Caco-2 (cell line): ENCODE measurements at regions not wholly inside any gene's neighbourhood (a gene's known extent, or its start where the extent isn't known, plus 50 kb on each side); places are given as distances from the start of the nearest gene placed in this dataset.

Experiments
- BruUV-seq: library from RNA; stranded (reverse); fragments of 400-500 nt; replicated peaks from 2 replicates; lab custom pipeline; 2021; lab: Mats Ljungman, UMichigan
- CTCF ChIA-PET: fragments of 300-600 bp; sonication (Branson Sonifier 250); formaldehyde crosslinking; loops from one replicate; lab custom pipeline; 2022; ENCODE audit warnings: antibody characterized with exemption; lab: Charles Lee
- POLR2A ChIA-PET: fragments of 300-600 bp; sonication (Branson Sonifier 250); formaldehyde crosslinking; loops from one replicate; lab custom pipeline; 2022; ENCODE audit warnings: antibody characterized with exemption; lab: Charles Lee
- DNase-seq, 2 experiments: peaks; one replicate each; pipeline versions ENCODE4 v3.0.0 to v3.0.0-alpha.2; 2020 to 2022
- H3K27me3 ChIP-seq: replicated peaks from 2 replicates; pipeline ENCODE4 v1.6.0; 2011; ENCODE audit warnings: low read length; ENCODE audit not compliant: control insufficient read depth, insufficient read depth
- H3K36me3 ChIP-seq: 2 replicates; pipeline ENCODE4 v1.5.1; 2011; ENCODE audit warnings: low read length; ENCODE audit not compliant: control insufficient read depth, insufficient read depth
- H3K4me1 ChIP-seq: fragments of 250-450 bp; sonication (Bioruptor Pico); 2 replicates; pipeline ENCODE4 v1.5.1; 2020; ENCODE audit warnings: mild to moderate bottlenecking
- H3K4me3 ChIP-seq: 2 replicates; pipeline ENCODE4 v1.5.1; 2011; ENCODE audit warnings: low read depth, mild to moderate bottlenecking, control low read depth, low read length
- H3K9me3 ChIP-seq: fragments of 250-450 bp; sonication (Bioruptor Pico); 2 replicates; pipeline ENCODE4 v1.5.1; 2020; ENCODE audit warnings: mild to moderate bottlenecking, moderate library complexity
- H3K27ac Mint-ChIP-seq: one replicate; pipeline ENCODE4 v1.8.0; 2022; ENCODE audit warnings: mixed read lengths; ENCODE audit not compliant: unreplicated experiment
- H3K27me3 Mint-ChIP-seq: one replicate; pipeline ENCODE4 v1.8.0; 2022; ENCODE audit warnings: mixed read lengths; ENCODE audit not compliant: insufficient read depth, unreplicated experiment
- H3K36me3 Mint-ChIP-seq: one replicate; pipeline ENCODE4 v1.8.0; 2022; ENCODE audit warnings: mild to moderate bottlenecking, mixed read lengths; ENCODE audit not compliant: insufficient read depth, unreplicated experiment
- H3K4me1 Mint-ChIP-seq: one replicate; pipeline ENCODE4 v1.8.0; 2022; ENCODE audit warnings: low read depth, mixed read lengths; ENCODE audit not compliant: unreplicated experiment
- H3K4me3 Mint-ChIP-seq: one replicate; pipeline ENCODE4 v1.8.0; 2022; ENCODE audit warnings: mild to moderate bottlenecking, moderate library complexity, mixed read lengths; ENCODE audit not compliant: unreplicated experiment
- H3K9me3 Mint-ChIP-seq: one replicate; pipeline ENCODE4 v1.8.0; 2022; ENCODE audit warnings: mixed read lengths; ENCODE audit not compliant: unreplicated experiment
- intact Hi-C: fragments of 100-400 bp; cut with micrococcal nuclease; formaldehyde crosslinking; loops from one replicate; pipeline ENCODE4 v1.10.0; 2022; ENCODE audit not compliant: unreplicated experiment
- TF ChIP-seq, protein P1 (sequence below), 2 experiments: fragments of 200-600 bp in 1 of 2; IDR thresholded peaks; 1 replicate in 1 of 2; 2 replicates in 1 of 2; pipeline versions ENCODE4 v1.5.1 to v1.8.0; 2011 to 2022; ENCODE audit warnings: antibody characterized with exemption in 1 of 2, control low read depth in 1 of 2, inconsistent platforms in 1 of 2, low read depth in 1 of 2, low read length in 1 of 2, mild to moderate bottlenecking in 1 of 2, moderate library complexity in 1 of 2; ENCODE audit not compliant: insufficient read depth in 1 of 2, severe bottlenecking in 1 of 2, unreplicated experiment in 1 of 2

DNA sequence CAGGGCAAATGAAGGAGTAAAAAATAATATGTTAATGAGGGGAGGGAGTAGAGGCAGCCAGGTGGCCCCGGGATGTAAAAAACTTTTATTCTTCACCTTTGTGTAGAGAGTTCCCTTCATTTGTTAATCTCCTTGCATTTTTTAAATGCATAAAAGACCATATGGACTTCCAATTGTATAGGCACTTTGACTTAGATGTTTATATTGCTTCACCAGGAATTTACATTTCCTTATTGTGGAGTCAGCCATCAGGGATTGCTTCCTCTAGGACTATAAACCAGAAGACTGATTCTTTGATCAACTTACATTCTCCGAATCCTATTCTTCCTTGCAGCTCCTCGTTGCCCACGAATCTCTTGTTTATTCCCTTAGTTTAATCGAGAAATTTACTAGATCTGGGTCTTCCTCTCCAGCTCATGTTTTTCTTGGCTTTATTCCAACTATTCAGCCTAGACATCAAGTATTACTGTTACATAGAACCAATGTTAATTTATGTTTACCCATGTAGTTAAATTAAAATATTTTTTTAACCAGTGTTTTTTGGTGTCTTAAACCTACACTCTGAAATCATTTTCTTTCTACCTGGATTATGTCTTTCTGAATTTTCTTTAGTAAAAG, 1187.0 kb upstream of the SLC10A2 start:
- TF ChIP-seq, protein P1, sequence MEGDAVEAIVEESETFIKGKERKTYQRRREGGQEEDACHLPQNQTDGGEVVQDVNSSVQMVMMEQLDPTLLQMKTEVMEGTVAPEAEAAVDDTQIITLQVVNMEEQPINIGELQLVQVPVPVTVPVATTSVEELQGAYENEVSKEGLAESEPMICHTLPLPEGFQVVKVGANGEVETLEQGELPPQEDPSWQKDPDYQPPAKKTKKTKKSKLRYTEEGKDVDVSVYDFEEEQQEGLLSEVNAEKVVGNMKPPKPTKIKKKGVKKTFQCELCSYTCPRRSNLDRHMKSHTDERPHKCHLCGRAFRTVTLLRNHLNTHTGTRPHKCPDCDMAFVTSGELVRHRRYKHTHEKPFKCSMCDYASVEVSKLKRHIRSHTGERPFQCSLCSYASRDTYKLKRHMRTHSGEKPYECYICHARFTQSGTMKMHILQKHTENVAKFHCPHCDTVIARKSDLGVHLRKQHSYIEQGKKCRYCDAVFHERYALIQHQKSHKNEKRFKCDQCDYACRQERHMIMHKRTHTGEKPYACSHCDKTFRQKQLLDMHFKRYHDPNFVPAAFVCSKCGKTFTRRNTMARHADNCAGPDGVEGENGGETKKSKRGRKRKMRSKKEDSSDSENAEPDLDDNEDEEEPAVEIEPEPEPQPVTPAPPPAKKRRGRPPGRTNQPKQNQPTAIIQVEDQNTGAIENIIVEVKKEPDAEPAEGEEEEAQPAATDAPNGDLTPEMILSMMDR (IDR thresholded peaks at IDR 0.05; ENCODE audit: insufficient read depth in 1 of 2, low read depth in 1 of 2, low read length in 1 of 2, severe bottlenecking in 1 of 2, unreplicated experiment in 1 of 2), result no peak
- Histone ChIP-seq H3K4me3 (no peak overlapping the region), H3K36me3 (no peaks in the 10 kb centered on the region), H3K4me1 (no peaks in the 10 kb centered on the region), H3K27me3 (no peaks in the 10 kb centered on the region), H3K9me3 (no peaks in the 10 kb centered on the region)
- no peaks in the 10 kb centered on the region for H3K4me1 Mint-ChIP-seq
- intact Hi-C loops, result no loop called here
- peaks cover 2% of the 10 kb centered on the region for H3K27me3 Mint-ChIP-seq
- no peak for DNase-seq
- ChIA-PET POLR2A (no interaction called here), CTCF (no interaction called here)
- H3K4me3 Mint-ChIP-seq, result no peak overlapping the region
- BruUV-seq, result no TSS peak
- H3K27ac Mint-ChIP-seq, result no peak overlapping the region
- H3K9me3 Mint-ChIP-seq, result no peaks in the 10 kb centered on the region
- H3K36me3 Mint-ChIP-seq, result no peaks in the 10 kb centered on the region

GRCh38 chr13:104251931-104252330, 1185.7 kb upstream of the SLC10A2 start:
- DNase-seq, result no peak
- H3K4me1 Mint-ChIP-seq, result no peaks in the 10 kb centered on the region
- intact Hi-C loops, result no loop called here
- H3K36me3 ChIP-seq, result no peaks in the 10 kb centered on the region
- CTCF ChIA-PET, result no interaction called here
- H3K9me3 ChIP-seq, result no peaks in the 10 kb centered on the region
- TF ChIP-seq, protein P1 (IDR thresholded peaks at IDR 0.05; ENCODE audit: insufficient read depth in 1 of 2, low read depth in 1 of 2, low read length in 1 of 2, severe bottlenecking in 1 of 2, unreplicated experiment in 1 of 2), result no peak
- no TSS peak for BruUV-seq
- no peaks in the 10 kb centered on the region for H3K27me3 ChIP-seq
- POLR2A ChIA-PET, result no interaction called here
- H3K36me3 Mint-ChIP-seq, result no peaks in the 10 kb centered on the region
- H3K27ac Mint-ChIP-seq, result no peak overlapping the region
- no peaks in the 10 kb centered on the region for H3K4me1 ChIP-seq
- H3K4me3 Mint-ChIP-seq, result no peak overlapping the region
- no peaks in the 10 kb centered on the region for H3K9me3 Mint-ChIP-seq
- H3K4me3 ChIP-seq, result no peak overlapping the region
- H3K27me3 Mint-ChIP-seq, result peaks cover 2% of the 10 kb centered on the region

- DNase-seq, result no peak
- no peaks in the 10 kb centered on the region for H3K27me3 ChIP-seq
- Mint-ChIP-seq H3K27ac (no peak overlapping the region), H3K27me3 (no peaks in the 10 kb centered on the region), H3K9me3 (no peaks in the 10 kb centered on the region), H3K36me3 (no peaks in the 10 kb centered on the region), H3K4me1 (no peaks in the 10 kb centered on the region), H3K4me3 (no peak overlapping the region)
- BruUV-seq, result no TSS peak
- no peak overlapping the region for H3K4me3 ChIP-seq
- H3K4me1 ChIP-seq, result no peaks in the 10 kb centered on the region
- no peaks in the 10 kb centered on the region for H3K9me3 ChIP-seq
- ChIA-PET POLR2A (no interaction called here), CTCF (no interaction called here)
- no peaks in the 10 kb centered on the region for H3K36me3 ChIP-seq
- intact Hi-C loops, result no loop called here
- TF ChIP-seq, protein P1 (IDR thresholded peaks at IDR 0.05; ENCODE audit: insufficient read depth in 1 of 2, low read depth in 1 of 2, low read length in 1 of 2, severe bottlenecking in 1 of 2, unreplicated experiment in 1 of 2), result no peak
These were observed 1180.7 kb upstream of the SLC10A2 start for GRCh38 chr13:104246955-104247354.
